OCI-LY7 (cell line): ENCODE measurements at regions not wholly inside any gene's neighbourhood (a gene's known extent, or its start where the extent isn't known, plus 50 kb on each side); places are given as distances from the start of the nearest gene placed in this dataset.

Experiments
- BruUV-seq: library from RNA; stranded (reverse); fragments of 400-500 nt; replicated peaks from 2 replicates; lab custom pipeline; 2021; lab: Mats Ljungman, UMichigan
- CTCF ChIA-PET: fragments of 300-600 bp; sonication (Branson Sonifier 250); formaldehyde crosslinking; loops from one replicate; lab custom pipeline; 2022; ENCODE audit warnings: antibody characterized with exemption; ENCODE audit not compliant: unreplicated experiment; lab: Charles Lee
- POLR2A ChIA-PET: fragments of 300-600 bp; sonication (Branson Sonifier 250); formaldehyde crosslinking; loops from one replicate; lab custom pipeline; 2022; ENCODE audit warnings: antibody characterized with exemption; lab: Charles Lee
- DNase-seq: peaks from one replicate; pipeline ENCODE4 v3.0.0-alpha.2; 2015; ENCODE audit warnings: low spot score
- H2AFZ ChIP-seq: fragments of 200-600 bp; sonication (generic), shearing (Covaris generic); 2 replicates; pipeline ENCODE4 v1.6.1; 2014; ENCODE audit warnings: mild to moderate bottlenecking, antibody characterized with exemption, low read length, moderate library complexity
- H3K27ac ChIP-seq: fragments of 200-600 bp; sonication (generic); 2 replicates; pipeline ENCODE4 v1.5.1; 2014; ENCODE audit warnings: mixed run types, low read depth, mild to moderate bottlenecking, moderate library complexity, low read length, inconsistent platforms; ENCODE audit not compliant: poor library complexity, severe bottlenecking
- H3K36me3 ChIP-seq: fragments of 200-600 bp; sonication (generic); 2 replicates; pipeline ENCODE4 v1.6.1; 2014; ENCODE audit warnings: mild to moderate bottlenecking, antibody characterized with exemption, low read length, moderate library complexity, mixed read lengths; ENCODE audit not compliant: insufficient read depth
- H3K4me1 ChIP-seq: fragments of 200-600 bp; sonication (generic); 2 replicates; pipeline ENCODE4 v1.5.1; 2014; ENCODE audit warnings: mild to moderate bottlenecking, low read length; ENCODE audit not compliant: insufficient read depth, poor library complexity, severe bottlenecking
- H3K4me2 ChIP-seq: fragments of 200-600 bp; sonication (generic); 2 replicates; pipeline ENCODE4 v1.6.1; 2014; ENCODE audit warnings: mild to moderate bottlenecking, low read length
- H3K4me3 ChIP-seq: fragments of 200-600 bp; sonication (generic); 2 replicates; pipeline ENCODE4 v1.5.1; 2014; ENCODE audit warnings: mild to moderate bottlenecking, low read depth, low read length; ENCODE audit not compliant: poor library complexity, severe bottlenecking
- H3K79me2 ChIP-seq: fragments of 200-600 bp; sonication (generic); 2 replicates; pipeline ENCODE4 v1.6.1; 2016; ENCODE audit warnings: low read depth, mild to moderate bottlenecking, low read length, moderate library complexity, mixed read lengths; ENCODE audit not compliant: insufficient read depth
- H3K9me2 ChIP-seq: fragments of 200-600 bp; sonication (generic); 2 replicates; pipeline ENCODE4 v1.6.1; 2016; ENCODE audit warnings: mild to moderate bottlenecking, low read length, mixed read lengths; ENCODE audit not compliant: insufficient read depth
- H3K9me3 ChIP-seq: fragments of 200-600 bp; sonication (generic); 2 replicates; pipeline ENCODE4 v1.6.1; 2014; ENCODE audit warnings: mild to moderate bottlenecking, mixed run types, low read length, mixed read lengths
- H4K20me1 ChIP-seq: fragments of 200-600 bp; sonication (generic); 2 replicates; pipeline ENCODE4 v1.6.1; 2014; ENCODE audit warnings: mild to moderate bottlenecking, antibody characterized with exemption, low read length, moderate library complexity, mixed read lengths; ENCODE audit not compliant: insufficient read depth
- EZH2phosphoT487 ChIP-seq: fragments of 200-600 bp; sonication (generic); IDR thresholded peaks from 2 replicates; pipeline ENCODE4 v1.6.1; 2018; ENCODE audit warnings: low read depth, borderline replicate concordance, mild to moderate bottlenecking, mixed run types, antibody characterized with exemption, low read length, moderate library complexity, mixed read lengths
- intact Hi-C: fragments of 100-400 bp; cut with micrococcal nuclease; formaldehyde crosslinking; loops from one replicate; pipeline ENCODE4 v1.10.0; 2022; ENCODE audit not compliant: unreplicated experiment
- TF ChIP-seq, protein P1 (sequence below): fragments of 200-600 bp; sonication (generic); conservative IDR thresholded peaks from 2 replicates; pipeline ENCODE4 v1.5.1; 2014; ENCODE audit warnings: mild to moderate bottlenecking, antibody characterized with exemption, low read length, moderate library complexity, mixed read lengths

DNA sequence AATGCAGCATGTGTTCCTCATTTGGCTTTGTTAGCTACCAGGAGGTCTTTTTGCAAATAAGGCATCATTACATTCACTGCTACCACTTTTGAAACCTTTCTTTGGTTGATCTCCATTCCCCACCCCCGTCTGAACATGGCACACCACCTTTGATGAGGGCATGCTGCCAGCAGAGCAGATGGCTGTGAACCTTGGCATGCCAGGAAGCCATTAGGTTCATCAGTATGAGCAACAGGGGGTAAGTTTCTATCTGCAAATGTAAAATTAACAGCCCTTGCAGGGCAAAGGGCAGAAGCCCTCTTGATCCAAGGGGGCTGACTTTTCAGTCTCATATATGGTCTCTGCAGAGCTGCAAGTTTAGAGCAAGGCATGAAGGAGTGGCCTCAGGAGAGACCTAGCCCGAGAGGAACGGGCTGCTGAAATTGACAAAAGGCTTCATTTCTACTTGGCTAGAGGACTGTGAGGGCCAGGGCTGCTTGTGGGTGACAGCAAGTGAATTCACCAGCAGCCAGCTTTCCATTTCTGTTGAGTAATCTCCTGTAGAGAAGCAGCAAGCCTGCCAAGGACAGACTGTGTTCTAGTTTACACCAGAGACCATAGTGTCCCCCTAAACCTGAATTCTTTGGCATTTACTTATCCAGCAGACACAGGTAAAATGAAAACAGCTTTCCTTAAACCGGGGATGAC, 127.9 kb downstream of the ZNF326 start:
- no peak overlapping the region for H3K27ac ChIP-seq
- H3K4me3 ChIP-seq, result no peak overlapping the region
- intact Hi-C loops, result no loop called here
- POLR2A ChIA-PET, result no interaction called here
- TF ChIP-seq, protein P1, sequence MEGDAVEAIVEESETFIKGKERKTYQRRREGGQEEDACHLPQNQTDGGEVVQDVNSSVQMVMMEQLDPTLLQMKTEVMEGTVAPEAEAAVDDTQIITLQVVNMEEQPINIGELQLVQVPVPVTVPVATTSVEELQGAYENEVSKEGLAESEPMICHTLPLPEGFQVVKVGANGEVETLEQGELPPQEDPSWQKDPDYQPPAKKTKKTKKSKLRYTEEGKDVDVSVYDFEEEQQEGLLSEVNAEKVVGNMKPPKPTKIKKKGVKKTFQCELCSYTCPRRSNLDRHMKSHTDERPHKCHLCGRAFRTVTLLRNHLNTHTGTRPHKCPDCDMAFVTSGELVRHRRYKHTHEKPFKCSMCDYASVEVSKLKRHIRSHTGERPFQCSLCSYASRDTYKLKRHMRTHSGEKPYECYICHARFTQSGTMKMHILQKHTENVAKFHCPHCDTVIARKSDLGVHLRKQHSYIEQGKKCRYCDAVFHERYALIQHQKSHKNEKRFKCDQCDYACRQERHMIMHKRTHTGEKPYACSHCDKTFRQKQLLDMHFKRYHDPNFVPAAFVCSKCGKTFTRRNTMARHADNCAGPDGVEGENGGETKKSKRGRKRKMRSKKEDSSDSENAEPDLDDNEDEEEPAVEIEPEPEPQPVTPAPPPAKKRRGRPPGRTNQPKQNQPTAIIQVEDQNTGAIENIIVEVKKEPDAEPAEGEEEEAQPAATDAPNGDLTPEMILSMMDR, result no peak
- no peak for TF ChIP-seq EZH2phosphoT487
- BruUV-seq, result no TSS peak
- no peaks in the 10 kb centered on the region for H3K36me3 ChIP-seq
- no peak for DNase-seq
- CTCF ChIA-PET, result no interaction called here
- H2AFZ ChIP-seq, result no peak overlapping the region
- no peaks in the 10 kb centered on the region for H3K9me3 ChIP-seq
- no peaks in the 10 kb centered on the region for H3K4me1 ChIP-seq
- H3K79me2 ChIP-seq, result no peaks in the 10 kb centered on the region
- no peak overlapping the region for H3K4me2 ChIP-seq
- no peaks in the 10 kb centered on the region for H4K20me1 ChIP-seq
- H3K9me2 ChIP-seq, result no peaks in the 10 kb centered on the region

DNA sequence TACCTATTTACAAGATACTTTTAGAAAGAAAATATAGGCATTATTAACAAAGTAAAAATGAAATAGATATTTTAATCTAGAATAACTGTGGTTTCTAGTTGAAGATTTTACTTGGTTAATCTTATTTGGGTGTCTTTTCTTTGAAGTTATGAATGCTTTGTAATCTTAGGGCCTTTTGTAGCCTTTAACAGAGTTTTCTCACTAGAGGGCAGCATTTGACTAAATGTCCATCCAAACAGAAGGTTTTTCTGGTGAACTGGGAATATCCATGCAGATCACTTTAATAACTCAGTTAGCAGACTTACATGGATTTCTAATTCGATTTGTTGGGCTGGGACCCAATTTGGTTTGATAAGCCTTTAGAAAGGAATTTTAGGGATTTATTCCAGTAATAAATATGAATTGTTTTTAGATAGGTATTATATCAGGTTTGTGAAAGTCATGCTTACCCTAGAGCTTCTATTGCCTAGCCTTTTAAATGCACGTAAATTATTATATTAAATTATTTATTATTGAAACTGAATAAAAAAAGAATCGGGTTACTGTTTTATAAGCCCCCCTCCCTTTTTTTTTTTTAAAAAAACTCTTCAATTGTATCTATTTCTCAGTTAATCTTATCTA, 119.7 kb downstream of the ZNF326 start:
- intact Hi-C loops, result no loop called here
- ChIA-PET POLR2A (interaction anchor here (0.6 to 0.7 kb wide), 2 partner anchors 379 to 944 kb away, joined by 3 to 6 read pairs; no protein-coding TSS in a partner anchor), CTCF (no interaction called here)
- DNase-seq, result peak; percentile 51
- Histone ChIP-seq H3K4me2 (no peak overlapping the region), H3K4me1 (no peaks in the 10 kb centered on the region), H3K4me3 (no peak overlapping the region), H3K27ac (no peak overlapping the region), H3K79me2 (no peaks in the 10 kb centered on the region), H2AFZ (no peak overlapping the region), H4K20me1 (no peaks in the 10 kb centered on the region), H3K9me3 (no peaks in the 10 kb centered on the region), H3K36me3 (no peaks in the 10 kb centered on the region), H3K9me2 (no peaks in the 10 kb centered on the region)
- no TSS peak for BruUV-seq
- TF ChIP-seq EZH2phosphoT487, result no peak
- TF ChIP-seq, protein P1, result peak; percentile 92

DNA sequence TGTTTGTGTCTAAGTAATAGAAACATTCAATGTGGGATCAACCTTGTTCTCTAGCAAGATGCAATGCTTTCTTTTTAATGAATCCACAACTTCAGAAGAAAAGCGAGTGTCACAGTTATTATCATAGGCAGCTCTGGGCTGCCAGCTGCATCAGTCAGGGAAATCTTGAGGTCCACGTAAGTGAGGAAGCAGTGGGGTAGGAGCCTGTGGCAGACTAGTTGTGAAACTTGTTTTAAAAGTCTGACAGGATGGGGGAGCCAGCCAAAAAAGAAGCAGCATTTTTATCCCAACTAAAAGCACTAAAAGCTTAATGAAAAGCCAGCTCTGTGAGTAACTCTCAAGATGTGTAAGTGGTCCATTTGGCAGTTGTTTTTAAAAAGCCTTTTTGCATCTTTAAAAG, 113.1 kb downstream of the ZNF326 start:
- Histone ChIP-seq H3K36me3 (no peaks in the 10 kb centered on the region), H3K9me2 (no peaks in the 10 kb centered on the region), H4K20me1 (no peaks in the 10 kb centered on the region), H2AFZ (no peak overlapping the region), H3K27ac (no peak overlapping the region), H3K4me3 (no peak overlapping the region), H3K4me1 (no peaks in the 10 kb centered on the region), H3K79me2 (no peaks in the 10 kb centered on the region), H3K9me3 (no peaks in the 10 kb centered on the region), H3K4me2 (no peak overlapping the region)
- no TSS peak for BruUV-seq
- TF ChIP-seq EZH2phosphoT487, result no peak
- TF ChIP-seq, protein P1, result no peak
- ChIA-PET POLR2A (no interaction called here), CTCF (no interaction called here)
- intact Hi-C loops, result no loop called here
- DNase-seq, result no peak
